Breast epithelium (tissue), 4 donors: ENCODE measurements at regions not wholly inside any gene's neighbourhood (a gene's known extent, or its start where the extent isn't known, plus 50 kb on each side); places are given as distances from the start of the nearest gene placed in this dataset.
"Not testable (repeated sequence)": the region's sequence is repeated elsewhere in the genome, so short reads cannot be mapped to it uniquely, and the experiment has no call there.

Source experiments
- DNase-seq, 2 donors: peaks; one replicate each; pipeline ENCODE4 v3.0.0-alpha.2; 2019; ENCODE audit warnings: low spot score in 2 of 2
- H3K27ac ChIP-seq, 2 donors: fragments of 200-600 bp; sonication (generic) in 1 of 2; one replicate each; pipeline ENCODE4 v1.5.1; 2016 to 2019; ENCODE audit warnings: mild to moderate bottlenecking in 1 of 2
- H3K27me3 ChIP-seq, 2 donors: fragments of 200-600 bp; sonication (generic) in 1 of 2; one replicate each; pipeline versions ENCODE4 v1.5.1 to v1.6.0; 2017 to 2019; ENCODE audit warnings: control low read depth in 1 of 2, mild to moderate bottlenecking in 1 of 2
- H3K36me3 ChIP-seq: fragments of 200-600 bp; one replicate; pipeline ENCODE4 v1.5.1; 2019
- H3K4me1 ChIP-seq, 2 donors: fragments of 200-600 bp; sonication (generic); one replicate each; pipeline ENCODE4 v1.5.1; 2016 to 2019; ENCODE audit warnings: control low read depth in 1 of 2
- H3K4me3 ChIP-seq, 3 donors: fragments of 200-600 bp; sonication (generic); 1 replicate in 2 of 3; 2 replicates in 1 of 3; pipeline ENCODE4 v1.5.1; 2016 to 2019; ENCODE audit warnings: mild to moderate bottlenecking in 3 of 3, moderate library complexity in 2 of 3
- H3K9me3 ChIP-seq, 2 donors: fragments of 200-600 bp; sonication (generic) in 1 of 2; one replicate each; pipeline ENCODE4 v1.5.1; 2016 to 2019; ENCODE audit warnings: control low read depth in 1 of 2
- POLR2A ChIP-seq: fragments of 450-650 bp; IDR thresholded peaks from one replicate; pipeline ENCODE4 v1.6.1; 2016; ENCODE audit warnings: antibody characterized with exemption, mild to moderate bottlenecking, moderate library complexity
- POLR2AphosphoS5 ChIP-seq, 3 donors: sonication (generic); formaldehyde crosslinking; IDR thresholded peaks; one replicate each; pipeline ENCODE4 v1.6.1; 2017; ENCODE audit warnings: antibody characterized with exemption in 3 of 3
- intact Hi-C: fragments of 100-400 bp; cut with DNase I; formaldehyde crosslinking; loops from one replicate; pipeline ENCODE4 v1.15.1; 2023; ENCODE audit warnings: low total_unique reads
- TF ChIP-seq, protein P1 (sequence below), 3 donors: fragments of 450-650 bp; IDR thresholded peaks; one replicate each; pipeline ENCODE4 v1.5.1; 2016 to 2017; ENCODE audit warnings: antibody characterized with exemption in 3 of 3, mild to moderate bottlenecking in 3 of 3, moderate library complexity in 3 of 3

DNA sequence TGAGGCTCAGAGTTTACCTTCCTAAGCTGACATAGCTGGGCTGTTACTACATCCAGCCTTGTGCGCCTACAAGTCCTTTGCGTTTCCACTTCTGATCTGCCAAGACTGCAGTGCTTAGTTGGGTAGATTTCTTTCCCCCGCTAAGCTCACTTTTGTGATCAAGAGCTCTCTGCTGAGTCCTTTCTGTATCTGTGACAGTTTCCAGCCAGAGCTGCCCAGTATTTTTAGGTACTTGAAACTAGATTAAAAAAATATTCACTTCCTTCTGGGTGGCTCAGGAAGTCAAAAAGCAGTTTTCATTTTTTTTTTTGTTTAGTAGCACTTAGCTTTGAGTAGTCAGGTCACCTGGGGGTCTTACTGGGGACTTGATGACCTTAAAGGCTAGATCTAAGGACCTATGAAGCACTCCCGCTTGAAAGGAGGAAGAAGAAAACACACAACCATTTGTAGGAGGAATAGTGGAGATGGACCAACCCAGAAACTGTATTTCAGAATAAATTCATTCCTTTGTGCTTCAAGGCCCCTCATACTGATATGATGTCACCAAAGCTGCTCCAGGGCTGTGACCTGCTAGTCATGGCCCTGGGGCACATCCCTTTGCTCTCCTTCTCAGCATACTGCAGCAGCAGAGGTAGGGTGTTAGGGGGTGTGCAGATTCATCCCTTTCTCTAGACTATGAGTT, 75.6 kb upstream of the HNF1B start:
- no peak overlapping the region for H3K27ac ChIP-seq
- H3K27me3 ChIP-seq, result no peaks in the 10 kb centered on the region
- no peak overlapping the region for H3K4me3 ChIP-seq
- intact Hi-C loops, result no loop called here
- no peaks in the 10 kb centered on the region for H3K36me3 ChIP-seq
- TF ChIP-seq, protein P1, sequence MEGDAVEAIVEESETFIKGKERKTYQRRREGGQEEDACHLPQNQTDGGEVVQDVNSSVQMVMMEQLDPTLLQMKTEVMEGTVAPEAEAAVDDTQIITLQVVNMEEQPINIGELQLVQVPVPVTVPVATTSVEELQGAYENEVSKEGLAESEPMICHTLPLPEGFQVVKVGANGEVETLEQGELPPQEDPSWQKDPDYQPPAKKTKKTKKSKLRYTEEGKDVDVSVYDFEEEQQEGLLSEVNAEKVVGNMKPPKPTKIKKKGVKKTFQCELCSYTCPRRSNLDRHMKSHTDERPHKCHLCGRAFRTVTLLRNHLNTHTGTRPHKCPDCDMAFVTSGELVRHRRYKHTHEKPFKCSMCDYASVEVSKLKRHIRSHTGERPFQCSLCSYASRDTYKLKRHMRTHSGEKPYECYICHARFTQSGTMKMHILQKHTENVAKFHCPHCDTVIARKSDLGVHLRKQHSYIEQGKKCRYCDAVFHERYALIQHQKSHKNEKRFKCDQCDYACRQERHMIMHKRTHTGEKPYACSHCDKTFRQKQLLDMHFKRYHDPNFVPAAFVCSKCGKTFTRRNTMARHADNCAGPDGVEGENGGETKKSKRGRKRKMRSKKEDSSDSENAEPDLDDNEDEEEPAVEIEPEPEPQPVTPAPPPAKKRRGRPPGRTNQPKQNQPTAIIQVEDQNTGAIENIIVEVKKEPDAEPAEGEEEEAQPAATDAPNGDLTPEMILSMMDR (IDR thresholded peaks at IDR 0.05), result no peak
- TF ChIP-seq POLR2A (no peak), POLR2AphosphoS5 (IDR thresholded peaks at IDR 0.05) (no peak)
- H3K9me3 ChIP-seq, result no peaks in the 10 kb centered on the region
- H3K4me1 ChIP-seq, result no peaks in the 10 kb centered on the region
- no peak for DNase-seq

DNA sequence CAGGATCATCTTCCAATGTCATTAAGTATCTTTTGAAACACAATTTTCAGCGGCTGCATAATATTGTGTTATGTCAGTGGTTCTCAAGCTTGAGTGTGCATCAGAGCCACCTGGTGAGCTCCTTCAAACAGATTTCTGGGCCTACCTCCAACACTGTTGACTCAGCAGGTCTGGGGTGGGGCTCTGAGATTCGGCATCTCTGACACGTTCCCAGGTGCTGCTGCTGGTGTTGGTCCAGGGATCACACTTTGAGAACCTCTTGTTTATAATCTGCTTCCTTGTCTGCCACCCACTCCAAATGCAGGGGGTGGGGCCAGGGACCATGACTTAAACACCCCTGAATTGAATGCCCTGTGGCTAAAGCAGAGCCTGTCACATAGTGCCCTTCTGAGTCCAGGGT, 73.8 kb upstream of the HNF1B start:
- H3K27me3 ChIP-seq, result peaks cover 0 to 13% of the 10 kb centered on the region in 2 donors
- no peak overlapping the region for H3K27ac ChIP-seq
- TF ChIP-seq, protein P1 (IDR thresholded peaks at IDR 0.05), result no peak
- TF ChIP-seq POLR2A, result no peak
- TF ChIP-seq POLR2AphosphoS5 (IDR thresholded peaks at IDR 0.05), result no peak
- intact Hi-C loops, result no loop called here
- no peaks in the 10 kb centered on the region for H3K36me3 ChIP-seq
- no peak overlapping the region for H3K4me3 ChIP-seq
- no peak for DNase-seq
- H3K9me3 ChIP-seq, result no peaks in the 10 kb centered on the region
- H3K4me1 ChIP-seq, result no peaks in the 10 kb centered on the region

DNA sequence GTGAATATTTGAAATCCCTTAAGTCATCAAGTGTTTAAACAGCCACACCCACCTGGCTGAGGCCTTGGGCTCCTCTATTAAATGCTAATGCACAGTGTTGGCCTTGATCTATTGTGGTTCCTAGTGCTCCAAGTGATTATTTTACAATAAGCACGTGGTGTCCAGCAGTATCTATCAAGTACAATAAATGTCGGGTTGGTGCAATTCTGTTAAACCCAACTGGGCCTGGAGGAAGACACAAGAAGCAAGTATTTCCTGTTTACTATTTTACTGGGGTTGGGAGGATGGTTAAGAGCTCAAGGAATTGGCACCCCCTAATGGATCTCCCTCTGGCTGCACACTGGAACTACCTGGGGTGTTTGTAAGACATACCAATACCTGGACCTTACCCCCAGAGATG, 72.1 kb upstream of the HNF1B start:
- Histone ChIP-seq H3K27ac (no peak overlapping the region), H3K36me3 (no peaks in the 10 kb centered on the region), H3K9me3 (no peaks in the 10 kb centered on the region), H3K4me1 (no peaks in the 10 kb centered on the region), H3K27me3 (peaks cover 0 to 16% of the 10 kb centered on the region in 2 donors), H3K4me3 (no peak overlapping the region)
- DNase-seq, result no peak
- TF ChIP-seq POLR2AphosphoS5 (IDR thresholded peaks at IDR 0.05) (no peak), POLR2A (no peak)
- TF ChIP-seq, protein P1 (IDR thresholded peaks at IDR 0.05), result no peak
- intact Hi-C loops, result no loop called here

DNA sequence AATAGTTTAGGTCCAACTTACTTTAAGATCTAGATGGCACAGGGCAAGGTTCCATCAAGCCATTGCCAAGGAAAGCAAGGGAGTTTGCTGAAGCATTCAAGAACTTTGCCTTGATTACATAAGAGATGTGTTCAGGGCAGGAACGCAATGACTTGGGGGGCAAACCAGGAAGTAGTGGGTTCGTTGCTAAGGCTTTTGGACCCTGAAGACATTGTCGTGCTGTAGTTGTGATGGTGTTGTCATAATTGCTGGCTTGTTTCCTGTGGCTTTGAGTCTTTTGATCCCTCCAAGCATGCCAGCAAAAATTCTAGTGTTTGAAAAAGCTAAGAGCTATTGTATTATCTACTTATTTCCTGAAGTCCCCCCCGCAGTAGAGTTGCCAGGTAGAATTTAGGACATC, 70.7 kb upstream of the HNF1B start:
- H3K27ac ChIP-seq, result no peak overlapping the region
- no peaks in the 10 kb centered on the region for H3K36me3 ChIP-seq
- H3K4me3 ChIP-seq, result no peak overlapping the region
- intact Hi-C loops, result no loop called here
- no peak for DNase-seq
- H3K4me1 ChIP-seq, result no peaks in the 10 kb centered on the region
- no peaks in the 10 kb centered on the region for H3K9me3 ChIP-seq
- H3K27me3 ChIP-seq, result peaks cover 0 to 16% of the 10 kb centered on the region in 2 donors
- TF ChIP-seq, protein P1 (IDR thresholded peaks at IDR 0.05), result no peak
- no peak for TF ChIP-seq POLR2A
- no peak for TF ChIP-seq POLR2AphosphoS5 (IDR thresholded peaks at IDR 0.05)

DNA sequence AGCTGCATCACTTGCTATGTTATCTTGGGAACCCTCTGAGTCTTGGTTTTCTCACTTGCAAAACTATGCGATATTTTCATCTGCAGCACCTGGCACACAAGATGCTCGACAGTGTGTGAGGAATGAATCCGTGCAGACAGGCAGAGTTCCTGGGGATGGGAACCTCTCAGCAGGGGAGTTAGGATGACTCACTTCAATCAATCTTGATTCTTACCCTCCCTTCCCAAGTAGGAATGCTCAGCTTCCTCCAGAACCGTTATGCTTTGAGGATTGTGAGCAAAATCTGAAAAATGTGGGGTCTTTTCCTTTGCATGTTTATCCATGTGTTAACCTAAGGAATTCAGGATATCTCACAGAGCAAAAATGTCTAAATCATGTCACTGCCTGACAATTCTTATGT, 68.9 kb upstream of the HNF1B start:
- intact Hi-C loops, result no loop called here
- no peaks in the 10 kb centered on the region for H3K36me3 ChIP-seq
- no peaks in the 10 kb centered on the region for H3K4me1 ChIP-seq
- TF ChIP-seq POLR2AphosphoS5 (IDR thresholded peaks at IDR 0.05), result no peak
- TF ChIP-seq POLR2A, result no peak
- TF ChIP-seq, protein P1 (IDR thresholded peaks at IDR 0.05), result no peak
- no peaks in the 10 kb centered on the region for H3K9me3 ChIP-seq
- no peak overlapping the region for H3K4me3 ChIP-seq
- peaks cover 0 to 16% of the 10 kb centered on the region in 2 donors for H3K27me3 ChIP-seq
- no peak overlapping the region for H3K27ac ChIP-seq
- DNase-seq, result no peak

DNA sequence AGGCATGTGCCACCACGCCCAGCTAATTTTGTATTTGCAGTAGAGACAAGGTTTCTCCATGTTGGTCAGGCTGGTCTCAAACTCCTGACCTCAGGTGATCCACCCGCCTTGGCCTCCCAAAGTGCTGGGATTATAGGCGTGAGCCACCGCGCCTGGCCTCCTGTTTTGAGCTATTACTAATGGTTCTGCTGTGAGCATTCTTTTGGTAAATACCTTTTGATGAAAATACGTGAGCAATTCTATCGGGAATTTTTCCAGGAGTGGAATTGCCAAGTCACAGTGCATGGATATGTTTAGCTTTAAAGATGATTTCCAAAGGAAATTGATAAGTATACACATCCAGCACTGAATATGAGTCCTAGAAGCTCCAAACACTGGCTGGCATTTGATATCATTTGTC, 64.0 kb upstream of the HNF1B start:
- DNase-seq, H3K4me1 ChIP-seq, H3K4me3 ChIP-seq, H3K36me3 ChIP-seq, H3K27ac ChIP-seq, intact Hi-C loops, H3K9me3 ChIP-seq, H3K27me3 ChIP-seq: not testable (repeated sequence)
